Activated CD4-positive, alpha-beta T cell treated with anti-CD3 and anti-CD28 coated beads for 36 hours (primary cell): ENCODE measurements at regions not wholly inside any gene's neighbourhood (a gene's known extent, or its start where the extent isn't known, plus 50 kb on each side); places are given as distances from the start of the nearest gene placed in this dataset.
"Not testable (repeated sequence)": the region's sequence is repeated elsewhere in the genome, so short reads cannot be mapped to it uniquely, and the experiment has no call there.

ENCODE experiments used
- ATAC-seq: fragments of 200-7000 bp; cut with Tn5 transposase; one replicate; pipeline ENCODE4 v1.10.0; 2021; ENCODE audit warnings: mild to moderate bottlenecking, moderate library complexity
- CTCF ChIA-PET: fragments of 350-600 bp; sonication (Branson Sonifier 250); formaldehyde crosslinking; loops from one replicate; lab custom pipeline; 2021; ENCODE audit warnings: antibody characterized with exemption; lab: Charles Lee
- POLR2A ChIA-PET: fragments of 350-600 bp; sonication (Branson Sonifier 250); formaldehyde crosslinking; loops from one replicate; lab custom pipeline; 2021; ENCODE audit warnings: antibody characterized with exemption, inconsistent platforms; lab: Charles Lee
- DNase-seq: peaks from one replicate; pipeline ENCODE4 v3.0.0-alpha.2; 2020
- H3K27ac Mint-ChIP-seq: one replicate; pipeline ENCODE4 v1.8.0; 2021; ENCODE audit warnings: mixed read lengths
- H3K27me3 Mint-ChIP-seq: one replicate; pipeline ENCODE4 v1.8.0; 2021; ENCODE audit warnings: mixed read lengths
- H3K36me3 Mint-ChIP-seq: one replicate; pipeline ENCODE4 v1.8.0; 2021; ENCODE audit warnings: low read depth, mixed read lengths
- H3K4me1 Mint-ChIP-seq: one replicate; pipeline ENCODE4 v1.8.0; 2021; ENCODE audit warnings: mixed read lengths
- H3K4me3 Mint-ChIP-seq: one replicate; pipeline ENCODE4 v1.8.0; 2021; ENCODE audit warnings: mild to moderate bottlenecking, moderate library complexity, mixed read lengths
- H3K9me3 Mint-ChIP-seq: one replicate; pipeline ENCODE4 v1.8.0; 2021; ENCODE audit warnings: low read depth, mixed read lengths
- intact Hi-C, 2 experiments: fragments of 100-400 bp; cut with DNase I in 1 of 2; cut with micrococcal nuclease in 1 of 2; formaldehyde crosslinking; loops; one replicate each; pipeline versions ENCODE4 v1.14.2 to v1.15.1; 2022 to 2024; cut with DNase I, micrococcal nuclease

DNA sequence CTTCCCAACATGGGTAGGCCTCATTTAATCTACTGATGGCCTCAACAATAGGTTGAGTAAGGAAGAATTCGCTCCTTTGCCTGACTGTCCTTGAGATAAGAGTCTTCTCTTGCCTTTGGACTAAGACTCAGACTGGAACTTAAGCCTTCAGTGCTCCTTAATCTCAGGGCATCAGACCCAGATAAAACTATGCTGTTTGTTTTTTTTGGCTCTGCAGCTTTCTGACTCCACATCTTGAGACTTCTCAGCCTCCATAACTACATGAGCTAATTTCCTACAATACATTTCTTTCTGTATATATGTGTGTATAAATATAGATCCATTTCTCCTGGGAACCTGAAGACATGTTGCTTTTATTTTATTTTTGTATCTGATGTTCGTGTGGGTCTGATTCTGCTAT, 1470.7 kb upstream of the PRMT6 start:
- no peaks in the 10 kb centered on the region for H3K4me1 Mint-ChIP-seq
- H3K27ac Mint-ChIP-seq: no peak overlapping the region
- H3K9me3 Mint-ChIP-seq: peaks cover 4% of the 10 kb centered on the region
- POLR2A ChIA-PET: no interaction called here
- DNase-seq (no peak), ATAC-seq (no peak)
- no peak overlapping the region for H3K4me3 Mint-ChIP-seq
- CTCF ChIA-PET: no interaction called here
- intact Hi-C loops: no loop called here
- H3K27me3 Mint-ChIP-seq: no peaks in the 10 kb centered on the region
- H3K36me3 Mint-ChIP-seq: no peaks in the 10 kb centered on the region

- no peak overlapping the region for H3K4me3 Mint-ChIP-seq
- ChIA-PET POLR2A (no interaction called here), CTCF (no interaction called here)
- DNase-seq (no peak), ATAC-seq (no peak)
- H3K36me3 Mint-ChIP-seq: no peaks in the 10 kb centered on the region
- no peaks in the 10 kb centered on the region for H3K4me1 Mint-ChIP-seq
- no peak overlapping the region for H3K27ac Mint-ChIP-seq
- intact Hi-C loops: no loop called here
- H3K9me3 Mint-ChIP-seq: peaks cover 10% of the 10 kb centered on the region
- no peaks in the 10 kb centered on the region for H3K27me3 Mint-ChIP-seq
These were observed 1464.8 kb upstream of the PRMT6 start for GRCh38 chr1:105591681-105592080.

DNA sequence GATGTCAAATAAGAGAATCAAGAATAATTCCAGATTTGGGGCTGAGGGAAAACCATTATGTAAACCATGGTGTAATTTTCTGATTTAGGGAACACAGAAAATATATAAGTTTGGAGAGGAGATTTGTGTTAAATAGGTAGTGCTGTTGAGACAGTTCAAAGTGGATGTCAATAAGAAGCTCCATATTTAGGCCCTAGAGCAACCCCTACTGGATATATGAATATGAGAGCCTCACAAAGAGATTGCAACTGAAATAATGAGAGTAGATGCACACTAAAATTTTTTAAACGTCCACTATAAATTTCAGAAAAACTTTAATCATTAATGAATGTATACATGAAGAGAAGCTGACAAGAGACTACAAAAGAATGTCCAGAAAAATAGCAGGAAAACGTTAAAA, 1447.8 kb upstream of the PRMT6 start:
- DNase-seq: no peak
- no peak for ATAC-seq
- ChIA-PET POLR2A (no interaction called here), CTCF (no interaction called here)
- intact Hi-C loops: no loop called here
- Mint-ChIP-seq H3K4me1 (no peaks in the 10 kb centered on the region), H3K9me3 (peaks cover 4% of the 10 kb centered on the region), H3K27me3 (no peaks in the 10 kb centered on the region), H3K27ac (no peak overlapping the region), H3K36me3 (no peaks in the 10 kb centered on the region), H3K4me3 (no peak overlapping the region)

DNA sequence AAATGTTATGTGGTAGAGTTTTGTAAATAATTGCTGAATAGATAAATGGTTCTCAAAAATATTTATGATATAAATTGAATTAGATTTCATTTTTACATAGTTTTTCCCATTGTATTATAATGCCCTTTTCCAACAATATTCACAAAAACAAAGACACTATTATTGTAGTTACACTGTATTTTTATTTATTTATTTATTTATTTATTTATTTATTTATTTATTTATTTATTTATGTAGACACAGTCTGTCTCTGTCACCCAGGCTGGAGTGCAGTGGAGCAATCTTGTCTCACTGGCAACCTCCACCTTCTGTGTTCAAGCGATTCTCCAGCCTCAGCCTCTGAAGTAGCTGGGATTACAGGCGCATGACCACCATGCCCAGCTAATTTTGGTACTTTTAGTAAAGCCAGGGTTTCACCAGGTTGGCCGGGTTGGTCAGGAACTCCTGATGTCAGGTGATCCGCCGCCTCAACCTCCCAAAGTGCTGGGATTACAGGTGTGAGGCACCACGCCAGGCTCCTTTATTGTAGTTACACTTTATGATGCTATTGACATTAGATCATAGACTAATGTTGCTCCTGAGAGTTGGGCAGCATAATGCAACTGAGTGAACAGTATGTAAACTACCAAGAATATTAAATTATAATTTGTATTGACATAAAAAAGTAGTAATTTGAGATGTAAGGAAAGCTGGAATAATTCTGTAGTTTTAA, 1430.0 kb upstream of the PRMT6 start:
- Mint-ChIP-seq H3K4me3 (no peak overlapping the region), H3K27me3 (no peaks in the 10 kb centered on the region), H3K36me3 (no peaks in the 10 kb centered on the region), H3K4me1 (no peaks in the 10 kb centered on the region), H3K9me3 (peaks cover 10% of the 10 kb centered on the region), H3K27ac (no peak overlapping the region)
- DNase-seq: no peak
- ChIA-PET CTCF (interaction anchor here (0.8 kb wide), 1 partner anchor 10 kb away, joined by 3 read pairs; no protein-coding TSS in a partner anchor), POLR2A (no interaction called here)
- ATAC-seq: no peak
- intact Hi-C loops: no loop called here

DNA sequence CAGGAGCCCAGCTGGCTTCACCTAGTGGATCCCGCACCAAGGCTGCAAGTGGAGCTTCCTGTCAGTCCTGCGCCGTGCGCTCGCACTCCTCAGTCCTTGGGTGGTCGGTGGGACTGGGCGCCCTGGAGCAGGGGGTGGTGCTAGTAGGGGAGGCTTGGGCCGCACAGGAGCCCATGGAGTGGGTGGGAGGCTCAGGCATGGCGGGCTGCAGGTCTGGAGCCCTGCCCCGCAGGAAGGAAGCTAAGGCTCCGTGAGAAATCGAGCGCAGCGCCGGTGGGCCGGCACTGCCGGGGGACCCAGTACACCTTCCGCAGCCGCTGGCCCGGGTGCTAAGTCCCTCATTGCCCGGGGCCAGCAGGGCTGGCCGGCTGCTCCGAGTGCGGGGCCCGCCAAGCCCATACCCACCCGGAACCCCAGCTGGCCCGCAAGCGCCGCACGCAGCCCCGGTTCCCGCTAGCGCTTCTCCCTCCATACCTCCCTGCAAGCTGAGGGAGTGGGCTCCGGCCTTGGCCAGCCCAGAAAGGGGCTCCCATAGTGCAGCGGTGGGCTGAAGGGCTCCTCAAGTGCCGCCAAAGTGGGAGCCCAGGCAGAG, 1425.2 kb upstream of the PRMT6 start:
- intact Hi-C loops, H3K36me3 Mint-ChIP-seq: not testable (repeated sequence)

DNA sequence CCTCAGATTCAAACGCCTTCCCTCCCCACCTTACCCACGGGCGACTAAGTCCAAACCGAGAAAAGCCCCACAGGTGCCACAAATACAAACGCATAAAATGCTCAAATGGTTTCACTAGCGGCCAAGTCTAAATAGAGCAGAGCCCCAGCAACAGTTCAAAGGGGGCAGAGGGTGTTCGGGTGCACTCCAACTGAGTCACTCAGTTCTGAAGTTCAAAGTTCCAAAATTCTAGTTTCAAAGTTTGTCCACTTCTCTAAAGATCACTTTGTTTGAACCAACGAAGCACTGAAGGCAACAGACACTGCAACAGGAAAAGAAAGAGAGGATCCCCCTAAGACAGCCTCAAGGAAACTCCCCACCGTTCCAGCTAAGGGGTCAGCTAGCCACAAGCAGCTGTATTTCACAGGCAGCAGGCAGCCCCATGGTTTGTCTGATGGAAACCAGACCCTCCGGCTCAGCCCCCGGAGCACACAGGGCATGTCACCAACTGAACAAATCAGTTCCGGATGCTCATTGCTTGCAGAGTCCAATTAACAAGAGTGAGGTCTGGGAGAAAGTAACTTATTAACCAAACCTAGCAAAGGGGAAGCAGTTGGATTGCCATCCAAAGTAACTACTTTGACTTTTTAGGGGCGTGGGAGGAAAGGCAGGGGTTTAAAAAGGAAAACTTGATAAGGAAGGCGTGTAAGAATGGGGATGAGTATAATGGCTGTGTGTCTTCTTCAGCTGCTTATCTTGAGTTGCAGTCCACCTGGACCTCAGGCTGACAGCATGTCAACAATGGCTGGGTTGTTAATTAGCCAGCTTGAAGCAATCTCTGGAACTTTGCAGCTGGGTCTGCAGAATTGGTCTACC, 1423.9 kb upstream of the PRMT6 start:
- DNase-seq (no peak), ATAC-seq (no peak)
- Mint-ChIP-seq H3K36me3 (no peaks in the 10 kb centered on the region), H3K27me3 (no peaks in the 10 kb centered on the region), H3K9me3 (peaks cover 3% of the 10 kb centered on the region), H3K27ac (no peak overlapping the region), H3K4me3 (no peak overlapping the region), H3K4me1 (no peaks in the 10 kb centered on the region)
- intact Hi-C loops: no loop called here
- POLR2A ChIA-PET: no interaction called here
- CTCF ChIA-PET: no interaction called here

More for the DNA sequence above, 1425.2 kb upstream of the PRMT6 start:
- POLR2A ChIA-PET, H3K9me3 Mint-ChIP-seq, H3K27me3 Mint-ChIP-seq, DNase-seq, CTCF ChIA-PET, H3K4me3 Mint-ChIP-seq, H3K27ac Mint-ChIP-seq, ATAC-seq, H3K4me1 Mint-ChIP-seq: not testable (repeated sequence)

DNA sequence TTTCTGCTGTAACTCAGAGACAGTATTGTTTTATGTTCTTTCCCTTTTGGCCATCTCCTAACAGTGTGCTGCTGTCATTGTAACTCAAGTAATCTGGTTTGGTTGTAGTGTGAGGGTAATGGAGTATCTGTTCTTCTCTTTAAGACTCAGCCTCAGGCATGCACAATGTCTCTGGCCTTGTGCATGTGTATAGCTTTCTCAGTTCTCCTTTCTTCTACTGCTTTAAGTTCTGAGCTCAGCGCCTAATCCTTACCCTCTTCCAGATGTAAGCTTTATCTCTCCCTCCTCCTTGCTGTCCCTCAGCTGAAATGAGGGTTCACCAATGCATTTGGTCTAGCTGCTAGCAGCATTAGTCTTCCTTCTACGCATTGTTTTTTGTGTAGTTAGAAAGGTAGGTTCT, 1420.4 kb upstream of the PRMT6 start:
- Mint-ChIP-seq H3K27ac (no peak overlapping the region), H3K4me1 (no peaks in the 10 kb centered on the region), H3K36me3 (no peaks in the 10 kb centered on the region), H3K4me3 (no peak overlapping the region), H3K9me3 (peaks cover 8% of the 10 kb centered on the region), H3K27me3 (no peaks in the 10 kb centered on the region)
- ATAC-seq (no peak), DNase-seq (no peak)
- intact Hi-C loops: no loop called here
- POLR2A ChIA-PET: no interaction called here
- CTCF ChIA-PET: interaction anchor here (1.3 kb wide), 1 partner anchor 10 kb away, joined by 3 read pairs; no protein-coding TSS in a partner anchor

- Mint-ChIP-seq H3K4me3 (no peak overlapping the region), H3K9me3 (peaks cover 23% of the 10 kb centered on the region), H3K27ac (no peak overlapping the region), H3K4me1 (no peaks in the 10 kb centered on the region), H3K36me3 (no peaks in the 10 kb centered on the region), H3K27me3 (no peaks in the 10 kb centered on the region)
- DNase-seq: no peak
- ATAC-seq: no peak
- intact Hi-C loops: no loop called here
- ChIA-PET CTCF (no interaction called here), POLR2A (no interaction called here)
These were observed 1415.1 kb upstream of the PRMT6 start for GRCh38 chr1:105641407-105641806.

- ChIA-PET CTCF (no interaction called here), POLR2A (no interaction called here)
- Mint-ChIP-seq H3K27me3 (no peaks in the 10 kb centered on the region), H3K4me1 (no peaks in the 10 kb centered on the region), H3K36me3 (no peaks in the 10 kb centered on the region), H3K27ac (no peak overlapping the region), H3K9me3 (peaks cover 8% of the 10 kb centered on the region), H3K4me3 (no peak overlapping the region)
- ATAC-seq: no peak
- intact Hi-C loops: no loop called here
- no peak for DNase-seq
These were observed 1404.4 kb upstream of the PRMT6 start for GRCh38 chr1:105652109-105652508.

GRCh38 chr1:105655032-105655431, 1401.4 kb upstream of the PRMT6 start:
- POLR2A ChIA-PET: no interaction called here
- Mint-ChIP-seq H3K27ac (no peak overlapping the region), H3K9me3 (peaks cover 6% of the 10 kb centered on the region), H3K4me3 (no peak overlapping the region), H3K36me3 (no peaks in the 10 kb centered on the region), H3K27me3 (no peaks in the 10 kb centered on the region), H3K4me1 (no peaks in the 10 kb centered on the region)
- CTCF ChIA-PET: no interaction called here
- no peak for DNase-seq
- intact Hi-C loops: no loop called here
- no peak for ATAC-seq

DNA sequence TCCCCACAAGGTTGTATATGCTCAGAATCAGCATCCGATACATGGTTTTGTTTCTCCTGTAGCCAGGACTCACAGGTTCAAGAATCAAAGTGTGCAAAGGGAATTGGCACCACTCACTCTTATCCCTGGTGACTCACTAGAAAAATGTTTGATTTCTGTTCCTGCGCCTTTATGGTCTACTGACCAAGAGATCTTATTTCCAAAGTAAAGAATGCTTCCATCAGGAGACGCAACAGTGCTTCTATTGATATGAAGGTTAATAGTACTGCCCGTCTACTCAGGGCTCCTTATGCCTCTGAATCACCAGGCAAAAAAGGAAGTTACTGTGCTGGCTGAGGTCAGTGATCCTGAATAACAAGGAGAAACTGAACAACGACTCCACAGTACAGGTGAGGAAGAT, 1392.0 kb upstream of the PRMT6 start:
- Mint-ChIP-seq H3K27me3 (no peaks in the 10 kb centered on the region), H3K4me3 (no peak overlapping the region), H3K36me3 (no peaks in the 10 kb centered on the region), H3K9me3 (peaks cover 10% of the 10 kb centered on the region), H3K4me1 (no peaks in the 10 kb centered on the region), H3K27ac (no peak overlapping the region)
- ATAC-seq (no peak), DNase-seq (no peak)
- ChIA-PET POLR2A (no interaction called here), CTCF (no interaction called here)
- intact Hi-C loops: no loop called here

DNA sequence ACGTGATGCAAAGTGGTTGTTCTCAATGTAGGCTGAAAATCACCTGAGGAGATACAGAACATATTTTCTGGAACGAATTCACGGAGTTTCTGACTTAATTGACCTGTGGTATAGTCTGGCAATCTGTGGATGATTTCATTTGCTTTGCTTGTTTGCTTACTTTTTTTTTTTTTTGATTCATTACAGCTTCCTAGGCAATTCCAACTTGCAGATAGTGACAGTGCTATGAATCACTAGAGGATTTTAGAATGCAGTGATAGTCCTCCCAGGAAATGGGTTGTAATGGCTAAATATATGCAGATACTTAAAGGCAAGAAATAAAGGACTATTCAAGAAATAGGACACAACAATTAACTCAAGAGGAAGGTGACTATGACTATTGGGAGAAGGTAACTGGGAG, 1378.1 kb upstream of the PRMT6 start:
- ChIA-PET CTCF (no interaction called here), POLR2A (no interaction called here)
- no peak overlapping the region for H3K4me3 Mint-ChIP-seq
- DNase-seq (no peak), ATAC-seq (no peak)
- intact Hi-C loops: no loop called here
- no peaks in the 10 kb centered on the region for H3K27me3 Mint-ChIP-seq
- H3K36me3 Mint-ChIP-seq: no peaks in the 10 kb centered on the region
- H3K27ac Mint-ChIP-seq: no peak overlapping the region
- no peaks in the 10 kb centered on the region for H3K4me1 Mint-ChIP-seq
- H3K9me3 Mint-ChIP-seq: peaks cover 4% of the 10 kb centered on the region
